ENCODE measurements at regions not wholly inside any gene's neighbourhood (a gene's known extent, or its start where the extent isn't known, plus 50 kb on each side); places are given as distances from the start of the nearest gene placed in this dataset.

DNA sequence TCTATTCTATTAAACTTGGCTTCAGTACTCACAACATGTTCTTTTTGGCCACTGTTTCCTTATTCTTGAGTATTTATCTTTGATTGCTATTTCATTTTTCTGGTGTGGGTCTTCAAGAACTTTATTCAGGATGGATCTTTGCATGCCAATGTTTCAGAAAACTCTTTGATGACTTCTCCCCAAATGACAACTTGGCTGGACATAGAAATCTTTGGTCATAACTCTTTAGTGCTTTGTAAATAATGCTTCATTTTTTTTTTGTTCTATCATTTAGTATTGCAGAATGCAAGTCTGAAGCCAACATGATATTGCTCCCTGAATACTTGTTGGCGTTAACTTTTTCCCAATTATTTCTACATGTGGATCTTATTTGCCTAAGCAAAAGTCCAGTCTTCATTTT is 103.6 kb upstream of the HS3ST2 start:
- TF ChIP-seq, protein P1, sequence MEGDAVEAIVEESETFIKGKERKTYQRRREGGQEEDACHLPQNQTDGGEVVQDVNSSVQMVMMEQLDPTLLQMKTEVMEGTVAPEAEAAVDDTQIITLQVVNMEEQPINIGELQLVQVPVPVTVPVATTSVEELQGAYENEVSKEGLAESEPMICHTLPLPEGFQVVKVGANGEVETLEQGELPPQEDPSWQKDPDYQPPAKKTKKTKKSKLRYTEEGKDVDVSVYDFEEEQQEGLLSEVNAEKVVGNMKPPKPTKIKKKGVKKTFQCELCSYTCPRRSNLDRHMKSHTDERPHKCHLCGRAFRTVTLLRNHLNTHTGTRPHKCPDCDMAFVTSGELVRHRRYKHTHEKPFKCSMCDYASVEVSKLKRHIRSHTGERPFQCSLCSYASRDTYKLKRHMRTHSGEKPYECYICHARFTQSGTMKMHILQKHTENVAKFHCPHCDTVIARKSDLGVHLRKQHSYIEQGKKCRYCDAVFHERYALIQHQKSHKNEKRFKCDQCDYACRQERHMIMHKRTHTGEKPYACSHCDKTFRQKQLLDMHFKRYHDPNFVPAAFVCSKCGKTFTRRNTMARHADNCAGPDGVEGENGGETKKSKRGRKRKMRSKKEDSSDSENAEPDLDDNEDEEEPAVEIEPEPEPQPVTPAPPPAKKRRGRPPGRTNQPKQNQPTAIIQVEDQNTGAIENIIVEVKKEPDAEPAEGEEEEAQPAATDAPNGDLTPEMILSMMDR (conservative IDR thresholded peaks at IDR 0.05; ENCODE audit: low read length): no peak
- TF ChIP-seq EZH2phosphoT487 (IDR thresholded peaks at IDR 0.05; ENCODE audit: borderline replicate concordance, low read depth, low read length): no peak

Measured in OCI-LY7 (cell line).